ENCODE measurements at regions not wholly inside any gene's neighbourhood (a gene's known extent, or its start where the extent isn't known, plus 50 kb on each side); places are given as distances from the start of the nearest gene placed in this dataset.

GRCh38 chr13:61148691-61149315, 266.8 kb downstream of the PCDH20 start (continued):
- TF ChIP-seq CHD7 (IDR thresholded peaks at IDR 0.05; ENCODE audit: insufficient replicate concordance, low read length), result no peak
- TF ChIP-seq EZH2 (IDR thresholded peaks at IDR 0.05; ENCODE audit: low read depth, low read length, severe bottlenecking), result no peak
- TF ChIP-seq SIX5 (IDR thresholded peaks at IDR 0.05; ENCODE audit: low read depth, low read length), result no peak
- no peak for TF ChIP-seq BCL11A (IDR thresholded peaks at IDR 0.05; ENCODE audit: low read depth in 2 of 2, low read length in 2 of 2)
